Middle frontal gyrus (tissue), 1 donor: ENCODE measurements at regions not wholly inside any gene's neighbourhood (a gene's known extent, or its start where the extent isn't known, plus 50 kb on each side); places are given as distances from the start of the nearest gene placed in this dataset.

ENCODE experiments used
- DNase-seq: peaks from one replicate; pipeline ENCODE4 v3.0.0-alpha.2; 2015; ENCODE audit warnings: low spot score; ENCODE audit errors: extremely low spot score

DNA sequence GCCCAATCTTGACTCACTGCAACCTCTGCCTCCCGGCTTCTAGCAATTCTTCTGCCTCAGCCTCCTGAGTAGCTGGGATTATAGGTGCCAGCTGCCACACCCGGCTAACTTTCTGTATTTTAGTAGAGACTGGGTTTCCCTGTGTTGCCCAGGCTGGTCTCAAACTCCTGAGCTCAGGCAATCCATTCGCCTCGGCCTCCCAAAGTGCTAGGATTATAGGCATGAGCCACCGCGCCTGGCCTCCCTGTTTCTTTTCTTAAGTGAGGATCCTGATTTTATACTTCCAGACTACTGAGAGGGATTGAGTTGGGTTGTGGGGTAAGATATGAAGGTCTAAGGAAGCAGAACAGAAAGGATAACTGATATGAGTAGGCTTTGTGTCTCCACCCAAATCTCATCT lies 106.8 kb downstream of the CNTN3 start:
- no peak for DNase-seq

DNA sequence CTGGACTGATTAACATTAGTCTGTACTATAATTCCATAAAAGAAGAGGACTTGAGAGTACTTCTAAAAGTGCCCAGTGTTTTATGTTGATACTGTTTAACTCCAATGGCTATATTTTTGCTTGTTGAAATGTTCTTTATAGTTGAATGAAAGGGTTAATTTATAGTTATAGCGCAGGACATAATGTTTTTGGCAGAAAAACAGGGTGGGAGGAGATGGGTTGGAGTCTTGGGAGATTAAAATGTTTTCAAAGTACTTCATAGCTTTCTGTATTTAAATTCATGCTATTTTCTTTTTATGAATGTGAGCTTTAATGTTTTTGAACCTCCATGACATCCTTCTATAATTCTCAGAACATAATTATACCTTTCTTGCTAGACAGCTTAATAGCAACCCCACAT lies 108.2 kb downstream of the CNTN3 start:
- DNase-seq, result no peak

DNA sequence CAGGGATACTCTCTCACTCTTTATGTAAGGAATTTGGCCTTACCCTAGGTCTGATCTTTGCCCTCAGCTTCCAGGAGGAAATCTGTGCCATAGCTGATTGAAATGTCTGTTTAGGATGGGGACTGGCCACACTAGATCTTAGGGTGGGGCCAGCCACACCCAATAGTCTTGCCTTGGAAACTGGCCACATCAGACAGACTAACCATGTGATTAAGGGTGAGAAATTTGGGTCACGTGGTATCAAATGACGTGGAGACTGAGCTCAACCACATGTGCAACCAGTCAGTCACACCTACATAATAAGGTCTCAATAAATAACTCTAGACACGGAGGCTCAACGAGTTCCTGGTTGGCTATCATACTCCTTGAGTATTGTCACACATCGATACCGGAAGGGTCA lies 113.5 kb downstream of the CNTN3 start:
- no peak for DNase-seq

DNA sequence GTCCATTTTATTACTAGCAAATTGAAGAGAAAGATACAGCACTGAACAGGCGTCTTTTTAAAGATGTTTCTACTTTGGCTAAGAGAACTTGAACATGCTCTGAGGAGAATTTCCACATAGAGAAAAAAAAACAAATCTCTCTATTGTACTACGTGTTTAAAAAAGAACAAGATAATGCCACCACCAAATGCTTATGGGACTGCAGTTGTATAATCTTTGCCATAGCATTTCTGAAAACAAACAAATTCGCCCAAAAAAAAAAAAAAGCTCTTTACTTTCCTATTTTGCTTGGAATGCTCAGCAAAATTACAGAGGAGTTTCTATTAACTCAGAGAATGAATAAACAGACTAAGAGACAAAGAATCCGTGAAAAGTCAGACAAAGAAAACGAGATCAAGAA lies 114.2 kb downstream of the CNTN3 start:
- DNase-seq, result no peak

DNA sequence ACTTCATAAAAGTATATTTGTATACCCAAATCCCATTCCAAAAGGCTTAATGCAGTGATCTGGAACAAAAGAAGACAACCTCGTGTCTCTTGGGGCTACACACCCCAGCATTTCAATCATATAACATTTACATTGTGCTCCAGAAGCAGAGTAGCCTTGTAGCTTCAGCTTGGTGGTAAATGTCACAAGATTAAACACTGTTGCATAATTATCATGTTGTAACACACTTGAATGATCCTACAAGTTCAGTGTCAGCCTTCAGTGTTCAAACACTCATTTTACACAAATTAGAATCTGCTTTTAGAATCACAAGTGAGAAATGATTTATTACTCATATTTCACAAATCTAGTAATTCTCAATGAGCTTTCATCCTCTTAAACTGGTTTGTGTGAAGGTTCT lies 122.6 kb downstream of the CNTN3 start:
- DNase-seq, result no peak

DNA sequence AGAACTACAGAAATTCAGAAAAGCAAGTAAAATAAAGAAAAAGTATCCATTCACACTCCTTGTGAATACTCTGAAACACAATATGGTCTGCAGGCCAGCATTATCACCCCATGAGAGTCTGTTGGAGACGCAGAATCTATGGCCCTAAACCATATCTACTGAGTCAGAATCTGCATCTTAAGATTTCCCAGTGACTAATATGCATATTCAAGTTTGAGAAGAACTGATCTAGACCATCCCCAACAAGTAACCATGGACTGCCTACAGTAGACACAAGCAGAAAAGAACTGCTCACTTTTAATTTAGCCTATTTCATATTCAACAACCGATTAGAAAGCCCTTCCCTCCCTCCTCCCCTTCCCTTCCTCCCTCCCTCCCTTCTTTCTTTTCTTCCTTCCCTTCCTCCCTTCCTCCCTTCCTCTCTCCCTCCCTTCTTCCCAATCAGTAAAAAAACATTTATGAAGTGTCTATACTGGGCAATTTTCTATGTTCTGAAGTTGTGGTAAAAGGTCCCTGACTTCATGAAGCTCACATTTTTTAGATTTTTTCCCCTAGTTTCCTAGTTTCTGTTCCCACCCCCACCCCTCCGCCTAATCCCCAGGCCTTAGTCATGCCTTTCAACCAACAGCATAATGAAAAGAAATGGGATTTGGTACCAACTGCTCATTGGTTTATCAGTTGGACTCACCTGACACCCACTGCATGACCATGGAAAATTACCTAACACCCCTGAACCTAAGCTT lies 125.2 kb downstream of the CNTN3 start:
- DNase-seq, result no peak

DNA sequence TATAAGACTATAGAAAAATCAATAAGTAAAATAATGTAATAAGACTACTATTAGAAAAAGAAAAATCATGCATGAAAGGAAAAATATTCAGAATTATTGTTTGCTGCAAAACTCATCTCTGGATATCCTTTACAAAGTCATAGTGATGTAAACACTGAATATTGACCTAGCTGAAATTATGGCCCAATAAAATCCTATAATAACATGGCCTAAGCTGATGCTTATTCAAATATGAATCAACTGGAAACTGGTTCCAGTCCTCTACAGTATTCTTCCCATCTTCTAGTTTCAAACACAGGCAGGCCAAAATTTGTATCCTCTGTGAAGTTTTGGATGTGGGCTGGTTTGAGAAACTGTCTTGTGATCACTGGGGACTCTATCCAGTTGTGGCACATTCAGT lies 134.5 kb downstream of the CNTN3 start:
- DNase-seq, result no peak

DNA sequence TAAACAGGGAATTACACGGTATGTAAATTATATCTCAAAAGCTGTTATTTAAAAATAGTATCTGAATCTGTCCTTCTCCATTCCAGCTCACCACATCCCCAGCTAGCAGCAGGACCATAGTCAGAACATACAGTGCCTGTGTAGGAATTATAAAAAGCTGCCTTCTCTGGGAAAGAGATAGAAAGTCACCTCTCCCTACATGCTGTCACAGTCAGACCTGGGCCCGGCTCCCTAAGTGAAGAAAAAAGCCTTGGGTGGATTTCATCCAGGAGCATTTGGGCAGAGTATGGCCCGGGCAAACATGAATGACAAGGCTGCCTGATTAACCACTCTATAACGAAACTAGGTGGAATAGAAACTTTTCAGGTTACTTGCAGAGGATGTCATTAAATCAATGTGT lies 144.1 kb downstream of the CNTN3 start:
- DNase-seq, result no peak

DNA sequence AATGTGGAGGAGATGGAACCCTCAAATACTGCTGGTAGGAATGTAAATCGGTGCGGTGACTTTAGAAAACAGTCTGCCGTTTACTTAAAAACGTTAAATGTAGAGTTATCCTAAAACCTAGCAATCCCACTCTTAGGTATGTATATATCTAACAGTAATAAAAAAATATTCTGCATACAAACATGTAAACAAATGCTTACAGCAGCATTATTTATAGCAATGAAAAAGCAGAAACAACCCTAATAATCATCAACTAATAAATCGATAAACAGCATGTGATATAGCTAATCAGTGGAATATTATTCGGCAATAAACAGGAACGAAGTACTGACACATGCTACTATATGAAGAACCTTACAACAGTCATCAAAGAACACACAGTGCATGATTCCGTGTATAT lies 144.7 kb downstream of the CNTN3 start:
- no peak for DNase-seq

DNA sequence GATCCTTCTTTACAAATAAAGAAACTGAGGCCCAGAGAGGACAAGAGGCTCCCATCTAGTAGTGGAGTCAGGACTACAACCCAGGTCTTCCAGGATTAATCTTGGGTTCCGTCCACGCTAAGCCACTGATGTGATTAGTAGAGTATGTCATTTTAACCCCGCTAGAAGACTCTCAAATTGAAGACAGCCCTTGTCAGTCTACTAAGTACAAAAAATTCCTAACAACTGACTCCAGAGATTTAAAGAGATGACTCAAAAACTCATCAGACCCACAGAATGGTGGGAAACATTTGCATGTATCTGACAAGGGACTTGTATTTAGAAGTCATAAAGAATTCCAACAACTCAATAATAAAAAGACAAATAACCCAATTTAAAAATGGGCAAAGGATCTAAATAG lies 145.3 kb downstream of the CNTN3 start:
- no peak for DNase-seq

DNA sequence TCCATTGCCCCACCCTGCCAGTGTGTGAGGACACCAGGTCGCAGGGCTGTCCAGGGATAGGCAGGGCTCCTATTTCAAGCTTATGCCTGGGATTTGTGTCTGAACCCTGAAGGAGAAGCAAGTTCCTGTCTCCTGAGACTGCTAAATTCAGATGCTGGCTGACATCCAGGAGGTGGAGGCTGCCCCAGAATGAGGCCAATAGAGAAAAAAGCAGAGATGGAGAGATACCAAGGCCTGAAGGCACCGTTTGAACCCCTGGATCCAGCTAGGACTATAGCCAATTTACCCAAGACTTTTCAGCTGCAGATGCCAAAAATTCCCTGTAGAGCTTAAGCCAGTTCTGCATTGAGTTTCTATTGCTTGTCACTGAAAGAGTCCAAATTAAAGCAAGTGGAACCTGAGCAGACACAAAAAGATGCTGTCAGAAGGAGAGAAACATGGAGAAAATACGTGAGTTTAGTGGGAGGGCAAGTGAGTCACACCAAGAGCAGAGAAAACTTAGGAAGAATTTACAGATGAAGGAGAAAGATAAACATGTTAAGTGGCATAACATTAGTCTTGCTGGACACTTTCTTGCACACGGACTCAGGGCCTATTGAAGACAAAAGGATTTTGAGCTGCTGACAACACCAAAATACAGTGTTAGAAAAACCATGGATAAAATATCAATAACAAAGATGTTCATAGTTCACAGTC lies 148.6 kb downstream of the CNTN3 start:
- DNase-seq, result no peak

DNA sequence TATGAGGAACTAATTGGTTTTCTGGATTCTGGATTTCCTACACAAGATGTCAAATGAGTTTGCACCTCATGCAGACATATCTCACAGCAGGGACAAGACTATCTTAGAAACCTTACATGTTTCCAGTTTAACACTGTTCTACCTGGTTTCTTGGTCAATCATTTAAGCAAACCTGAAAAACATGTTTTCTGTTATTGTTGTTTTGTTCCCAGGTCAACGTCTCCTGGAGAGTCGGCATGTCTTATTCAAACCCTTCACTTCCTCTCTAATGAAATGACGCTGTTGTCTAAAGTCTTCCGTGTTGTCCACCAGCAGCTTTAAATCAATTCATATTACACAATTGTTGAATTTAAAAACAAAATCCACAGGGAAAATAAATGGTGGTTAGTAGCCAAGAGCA lies 150.9 kb downstream of the CNTN3 start:
- DNase-seq, result no peak

DNA sequence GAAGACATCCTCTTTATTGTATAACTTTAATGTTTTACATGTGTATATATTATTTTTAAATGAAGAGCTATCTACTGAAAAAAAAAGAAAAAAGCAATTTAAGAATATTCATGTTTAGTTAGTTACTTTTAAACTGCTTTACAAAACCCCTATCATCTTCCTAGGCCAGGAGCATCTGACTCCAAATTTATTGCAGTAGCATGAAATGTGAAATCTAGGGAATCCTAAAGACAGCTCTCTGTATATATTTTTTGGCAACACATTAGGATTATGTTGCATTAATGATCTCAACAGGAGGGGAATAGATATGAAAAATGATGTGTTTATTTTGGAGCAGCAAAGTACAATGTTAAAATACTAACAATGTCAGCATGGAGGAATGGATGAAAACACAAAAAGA lies 158.3 kb downstream of the CNTN3 start:
- no peak for DNase-seq

DNA sequence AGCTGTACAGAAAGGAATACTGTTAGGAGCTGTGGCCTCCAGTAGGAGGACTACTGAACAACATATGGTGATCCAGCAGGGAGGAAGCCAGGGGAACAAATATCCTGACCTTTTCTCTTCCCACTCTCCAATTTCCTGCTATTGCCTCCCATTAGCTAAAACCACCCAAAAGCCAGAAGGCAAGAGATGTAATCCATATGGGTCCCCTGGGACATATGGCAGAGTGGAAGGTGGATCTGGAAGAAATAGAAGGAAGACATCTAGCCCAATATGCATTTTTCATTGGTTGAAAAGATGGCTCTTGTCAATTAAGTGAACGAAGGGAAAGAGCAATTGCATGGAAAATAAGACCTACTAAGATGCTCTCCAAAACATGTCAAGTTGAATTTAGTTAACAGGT lies 167.2 kb downstream of the CNTN3 start:
- DNase-seq, result no peak

DNA sequence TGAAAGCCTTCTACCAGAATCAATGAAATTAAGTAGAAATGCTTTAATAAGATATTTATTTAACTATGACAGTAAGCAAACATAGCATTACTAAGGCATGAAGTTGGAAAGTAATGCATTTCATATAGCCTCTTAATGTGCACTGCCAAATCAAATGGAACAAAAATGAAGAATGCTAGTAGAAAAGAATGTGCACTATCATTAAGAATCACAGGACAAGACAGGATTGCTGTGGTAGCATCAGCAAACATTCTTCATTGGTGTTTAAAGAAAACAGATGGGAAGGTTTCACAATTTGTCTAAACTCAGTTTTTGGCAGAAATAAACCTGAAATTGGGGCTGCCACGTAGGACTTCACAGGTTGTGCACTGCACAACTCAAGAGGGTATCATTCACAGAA lies 168.9 kb downstream of the CNTN3 start:
- no peak for DNase-seq

DNA sequence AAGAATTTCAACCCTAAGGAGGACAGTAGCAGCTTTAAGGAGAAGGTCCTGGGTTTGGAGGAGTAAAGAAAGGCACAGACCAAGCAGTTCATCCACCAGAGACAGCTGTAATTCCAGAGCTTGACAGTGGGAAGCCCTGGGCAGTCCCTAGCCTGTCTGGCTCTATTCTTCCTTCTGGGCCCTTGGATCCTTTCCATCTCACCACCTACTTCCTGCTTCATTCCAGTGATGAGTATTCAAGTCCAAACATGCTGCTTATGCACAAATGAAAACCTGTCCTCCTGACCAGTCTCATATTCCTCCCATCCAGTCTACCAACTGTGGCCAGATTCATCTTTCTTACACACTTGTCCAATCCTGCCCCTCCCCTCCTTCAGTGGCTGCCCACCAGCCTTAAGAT lies 171.4 kb downstream of the CNTN3 start:
- no peak for DNase-seq

DNA sequence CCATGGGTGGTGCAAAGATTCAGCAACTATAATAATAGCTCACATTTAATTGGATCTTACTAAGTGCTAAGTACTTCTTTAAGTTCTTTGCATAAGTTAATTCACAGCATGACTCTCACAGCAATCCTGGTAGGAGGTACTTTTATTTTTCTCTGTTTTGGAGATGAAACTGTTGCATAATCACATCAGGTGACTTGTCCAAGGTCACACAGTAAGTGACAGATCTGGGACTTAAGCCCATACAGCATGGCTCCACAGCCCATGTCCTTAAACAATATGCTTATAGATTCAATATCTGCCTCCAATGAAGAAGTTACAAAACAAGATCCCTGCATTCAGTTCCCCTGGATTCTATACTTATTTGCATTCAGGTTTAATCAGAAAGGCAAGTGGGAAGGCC lies 171.8 kb downstream of the CNTN3 start:
- no peak for DNase-seq

DNA sequence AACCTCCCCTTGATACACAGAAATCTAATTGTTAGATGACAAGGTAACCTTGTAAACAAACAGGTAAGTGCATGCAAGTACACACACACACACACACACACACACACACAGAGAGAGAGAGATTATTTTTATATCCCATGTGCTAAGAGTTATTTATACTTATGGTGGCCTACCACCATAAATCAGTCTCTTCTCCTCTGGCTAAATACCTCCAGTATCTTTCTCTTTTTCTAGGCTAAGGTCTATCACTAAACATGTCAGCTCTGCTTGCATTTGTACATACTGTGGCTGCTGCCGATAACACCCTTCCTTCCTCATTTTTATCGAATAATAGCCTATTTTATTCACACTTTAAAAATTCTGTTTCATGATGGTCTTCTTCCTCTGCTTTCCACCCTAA lies 172.4 kb downstream of the CNTN3 start:
- DNase-seq, result no peak

DNA sequence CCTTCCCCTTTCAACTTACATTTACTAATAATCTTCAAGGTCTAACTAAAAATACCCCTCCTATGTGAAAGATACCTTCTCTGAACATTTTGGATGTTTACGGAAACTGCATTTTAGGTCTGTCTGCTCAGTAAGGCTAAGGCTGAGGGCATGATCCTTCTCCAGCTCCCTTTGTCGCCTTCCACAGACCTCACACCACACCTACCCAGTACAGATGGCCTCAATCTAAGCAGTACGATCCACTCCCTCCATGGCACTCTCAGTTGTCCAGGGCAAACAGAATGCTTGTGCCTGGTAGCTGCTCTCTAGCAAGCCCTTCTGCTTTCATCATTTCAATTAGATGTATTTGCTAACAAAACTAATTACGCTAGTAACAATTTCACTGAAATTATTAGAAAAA lies 178.3 kb downstream of the CNTN3 start:
- no peak for DNase-seq

DNA sequence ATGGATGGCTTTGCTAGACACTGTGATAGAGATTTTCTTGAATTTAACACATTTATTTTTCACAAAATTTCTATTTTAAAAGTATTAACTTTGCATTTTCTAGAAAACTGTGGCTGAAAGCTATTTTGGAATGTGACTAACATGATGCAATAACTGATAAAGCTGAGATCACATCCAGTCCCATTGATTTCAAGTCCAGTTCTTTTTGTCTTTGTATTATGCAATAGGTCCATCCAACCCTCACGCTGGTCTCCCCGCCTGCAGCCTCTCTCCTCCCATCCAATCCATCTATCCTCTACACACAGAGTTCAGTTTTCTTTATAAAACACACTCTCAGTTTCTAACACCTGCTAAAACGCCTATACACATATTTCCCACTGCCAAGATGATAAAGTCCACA lies 178.8 kb downstream of the CNTN3 start:
- no peak for DNase-seq

DNA sequence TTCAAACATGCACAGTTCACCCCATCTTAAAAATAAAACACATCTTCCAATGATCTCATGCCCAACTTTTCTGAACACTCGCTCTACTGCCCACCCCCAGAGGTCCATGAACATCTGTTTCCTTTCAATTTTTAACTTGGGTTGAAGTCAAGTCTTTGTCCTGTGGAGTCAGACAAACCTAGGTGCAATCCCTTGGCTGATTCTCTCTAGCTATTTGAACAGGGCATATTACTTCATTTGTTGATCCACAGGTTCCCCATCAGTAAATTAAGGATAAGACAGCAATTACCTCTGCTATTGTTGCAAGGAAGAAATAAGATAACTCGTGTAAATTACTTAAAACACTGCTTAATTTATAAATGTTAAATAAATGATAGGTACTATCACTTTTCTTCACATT lies 180.1 kb downstream of the CNTN3 start:
- no peak for DNase-seq

DNA sequence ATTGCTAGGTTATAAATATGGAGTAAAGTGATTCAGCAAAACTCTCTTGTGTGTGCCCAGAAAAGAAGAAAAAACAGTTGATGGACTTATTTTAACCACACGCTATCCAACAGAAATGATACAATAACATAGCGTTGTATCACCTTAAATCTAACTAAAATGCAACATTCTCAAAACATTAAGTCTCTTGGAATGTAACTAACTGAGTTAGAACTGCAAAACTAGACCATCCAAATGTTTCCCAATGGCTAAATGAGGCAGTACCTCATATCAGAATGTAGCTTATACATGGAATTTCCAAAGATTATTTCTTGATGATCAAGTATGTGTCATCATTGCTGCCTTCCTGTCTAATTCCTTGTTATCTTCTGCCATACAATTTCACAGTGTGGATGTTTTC lies 187.9 kb downstream of the CNTN3 start:
- no peak for DNase-seq

DNA sequence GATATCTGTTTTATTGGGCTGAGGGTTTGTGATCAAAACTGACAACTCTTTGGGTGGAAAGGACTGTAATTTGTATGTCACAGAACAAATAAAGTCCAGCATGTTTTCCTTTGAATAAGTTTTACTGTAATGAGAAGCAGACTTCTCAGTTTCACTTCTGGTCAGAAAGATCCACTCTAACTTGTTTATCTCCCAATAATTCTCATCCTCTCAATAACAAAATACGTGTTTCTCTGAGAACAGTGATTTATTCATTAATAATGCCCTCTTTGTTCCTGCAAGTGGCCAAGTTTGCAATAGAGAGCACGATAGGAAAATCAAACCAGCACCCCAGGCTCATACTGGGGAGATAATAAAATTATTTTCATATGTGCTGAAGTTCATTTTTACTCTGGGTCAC lies 190.6 kb downstream of the CNTN3 start:
- DNase-seq, result no peak
